Activated CD4-positive, alpha-beta T cell treated with anti-CD3 and anti-CD28 coated beads, Interleukin-2, amount 50 U/mL, for 24 hours (primary cell): ENCODE measurements at regions not wholly inside any gene's neighbourhood (a gene's known extent, or its start where the extent isn't known, plus 50 kb on each side); places are given as distances from the start of the nearest gene placed in this dataset.
"Not testable (repeated sequence)": the region's sequence is repeated elsewhere in the genome, so short reads cannot be mapped to it uniquely, and the experiment has no call there.

ENCODE experiments used
- DNase-seq, 2 donors: peaks; one replicate each; pipeline ENCODE4 v3.0.0-alpha.2; 2020; ENCODE audit warnings: low read depth in 1 of 2, low spot score in 1 of 2

DNA sequence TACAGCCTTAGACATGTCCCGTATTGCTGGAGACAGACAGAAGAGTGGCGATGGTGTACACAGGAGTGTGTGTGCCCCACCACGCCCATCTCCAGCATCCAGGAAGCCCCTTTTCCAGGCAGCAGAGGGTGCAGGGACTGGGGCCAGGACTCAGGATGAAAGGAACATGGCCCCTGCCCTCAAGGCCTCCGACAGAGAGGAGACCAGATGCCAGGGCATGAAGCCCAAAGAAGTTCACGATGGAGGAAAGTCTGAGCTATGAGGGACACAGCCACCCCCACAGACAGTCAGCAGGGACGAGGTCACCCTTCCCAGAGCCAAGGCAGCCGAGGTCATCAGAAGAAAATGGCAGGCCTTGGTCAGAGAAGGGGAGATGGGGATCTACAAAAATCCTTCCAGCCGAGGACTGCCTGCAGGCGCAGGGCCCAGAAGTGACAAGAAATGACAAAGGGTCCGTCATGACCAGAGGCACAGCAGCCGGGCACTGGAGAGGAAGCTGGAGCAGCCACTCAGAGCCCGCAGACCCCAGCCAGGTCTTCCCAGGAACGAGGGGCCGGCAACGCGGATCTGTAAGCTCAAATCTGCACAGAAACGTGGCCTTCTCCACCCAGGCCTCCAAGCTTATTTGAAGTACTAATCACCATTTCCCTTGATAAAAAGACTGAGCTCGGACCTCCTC lies 78.7 kb upstream of the PPP2R2D start:
- DNase-seq: no peak

DNA sequence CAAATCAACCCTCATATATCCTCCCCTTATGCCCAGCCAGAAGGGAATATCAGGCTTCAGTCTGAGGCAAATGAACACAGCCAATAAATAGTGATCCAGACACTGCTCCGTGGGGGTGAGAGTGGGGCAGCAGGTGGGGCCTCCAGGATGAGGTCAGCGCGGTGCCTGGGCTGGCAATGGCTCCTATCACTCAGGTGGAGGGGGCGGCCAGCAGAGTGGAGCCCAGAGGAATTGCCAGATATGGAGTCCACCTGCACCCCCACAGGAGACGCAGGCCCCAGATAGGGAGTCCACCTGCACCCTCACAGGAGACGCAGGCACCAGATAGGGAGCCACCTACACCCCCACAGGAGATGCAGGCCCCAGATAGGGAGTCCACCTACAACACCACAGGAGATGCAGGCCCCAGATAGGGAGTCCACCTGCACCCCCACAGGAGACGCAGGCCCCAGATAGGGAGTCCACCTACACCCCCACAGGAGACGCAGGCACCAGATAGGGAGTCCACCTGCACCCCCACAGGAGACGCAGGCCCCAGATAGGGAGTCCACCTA lies 78.0 kb upstream of the PPP2R2D start:
- no peak for DNase-seq

DNA sequence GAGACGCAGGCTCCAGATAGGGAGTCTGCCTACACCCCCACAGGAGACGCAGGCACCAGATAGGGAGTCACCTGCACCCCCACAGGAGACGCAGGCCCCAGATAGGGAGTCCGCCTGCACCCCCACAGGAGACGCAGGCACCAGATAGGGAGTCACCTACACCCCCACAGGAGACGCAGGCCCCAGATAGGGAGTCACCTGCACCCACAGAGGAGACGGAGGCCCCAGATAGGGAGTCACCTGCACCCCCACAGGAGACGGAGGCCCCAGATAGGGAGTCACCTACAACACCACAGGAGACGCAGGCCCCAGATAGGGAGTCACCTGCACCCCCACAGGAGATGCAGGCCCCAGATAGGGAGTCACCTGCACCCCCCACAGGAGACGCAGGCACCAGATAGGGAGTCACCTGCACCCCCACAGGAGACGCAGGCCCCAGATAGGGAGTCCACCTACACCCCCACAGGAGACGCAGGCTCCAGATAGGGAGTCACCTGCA lies 77.2 kb upstream of the PPP2R2D start:
- DNase-seq: not testable (repeated sequence)

GRCh38 chr10:131824371-131825149 lies 76.2 kb upstream of the PPP2R2D start:
- DNase-seq: no peak

- no peak for DNase-seq
Measured at GRCh38 chr10:131825150-131825848, 75.5 kb upstream of the PPP2R2D start.

- no peak for DNase-seq
Measured at GRCh38 chr10:131825960-131826650, 74.7 kb upstream of the PPP2R2D start.

DNA sequence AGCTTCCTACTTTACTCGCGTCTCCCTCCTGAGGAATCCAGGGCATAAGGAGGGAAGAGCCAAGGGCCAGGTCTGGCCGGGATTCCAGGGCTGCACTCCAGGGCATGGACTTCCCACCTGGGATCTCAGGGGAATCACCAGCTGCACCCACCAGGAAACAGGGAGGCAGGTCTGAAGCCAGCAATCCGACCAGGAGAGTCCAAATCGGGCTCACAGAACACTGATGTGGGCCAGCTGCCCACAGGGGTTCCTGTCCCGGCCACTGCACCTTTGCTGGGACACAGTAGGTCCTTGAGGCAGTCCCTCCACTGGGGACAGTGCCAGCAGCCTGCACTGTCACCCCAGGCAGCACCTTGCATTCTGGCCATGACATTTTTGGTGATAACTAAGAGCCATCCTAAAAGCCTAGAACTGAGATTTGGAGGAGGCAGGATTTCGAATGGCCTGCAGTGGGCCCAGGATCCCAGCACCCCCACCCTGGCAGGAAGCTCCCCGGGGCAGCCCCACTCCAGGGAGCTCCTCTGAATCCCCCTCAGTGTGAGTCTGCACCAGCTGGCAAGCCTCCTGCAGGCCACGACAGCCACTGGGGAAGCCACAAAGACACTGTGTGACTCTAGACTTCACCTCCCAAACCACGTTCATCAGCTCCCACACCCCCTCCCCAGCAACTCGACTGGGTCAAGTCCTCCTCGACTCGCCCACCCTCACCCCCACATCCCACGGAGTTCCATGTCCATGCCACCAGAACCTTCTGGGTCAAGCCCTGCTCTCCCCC lies 71.5 kb upstream of the PPP2R2D start:
- no peak for DNase-seq

GRCh38 chr10:131830446-131831130 lies 70.2 kb upstream of the PPP2R2D start:
- no peak for DNase-seq

DNA sequence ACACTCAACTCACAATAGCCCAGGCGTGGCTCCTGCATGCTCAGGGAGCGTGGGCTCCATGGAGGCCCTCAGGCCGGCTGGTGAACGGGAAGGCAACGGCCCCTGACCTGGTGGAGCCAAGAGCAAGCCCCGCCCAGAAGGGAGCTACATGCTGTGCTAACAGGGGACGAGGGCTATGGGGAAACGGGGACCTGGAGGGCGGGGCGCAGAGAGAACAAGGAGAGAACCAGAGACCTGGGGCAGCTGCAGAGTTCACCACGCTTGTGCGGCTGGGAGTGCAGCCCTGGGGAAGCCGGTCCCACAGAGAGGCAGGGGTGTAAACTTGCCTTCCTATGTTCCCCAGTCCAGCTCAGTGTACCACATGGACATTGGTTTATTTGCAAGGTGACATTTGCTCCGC lies 69.2 kb upstream of the PPP2R2D start:
- no peak for DNase-seq

DNA sequence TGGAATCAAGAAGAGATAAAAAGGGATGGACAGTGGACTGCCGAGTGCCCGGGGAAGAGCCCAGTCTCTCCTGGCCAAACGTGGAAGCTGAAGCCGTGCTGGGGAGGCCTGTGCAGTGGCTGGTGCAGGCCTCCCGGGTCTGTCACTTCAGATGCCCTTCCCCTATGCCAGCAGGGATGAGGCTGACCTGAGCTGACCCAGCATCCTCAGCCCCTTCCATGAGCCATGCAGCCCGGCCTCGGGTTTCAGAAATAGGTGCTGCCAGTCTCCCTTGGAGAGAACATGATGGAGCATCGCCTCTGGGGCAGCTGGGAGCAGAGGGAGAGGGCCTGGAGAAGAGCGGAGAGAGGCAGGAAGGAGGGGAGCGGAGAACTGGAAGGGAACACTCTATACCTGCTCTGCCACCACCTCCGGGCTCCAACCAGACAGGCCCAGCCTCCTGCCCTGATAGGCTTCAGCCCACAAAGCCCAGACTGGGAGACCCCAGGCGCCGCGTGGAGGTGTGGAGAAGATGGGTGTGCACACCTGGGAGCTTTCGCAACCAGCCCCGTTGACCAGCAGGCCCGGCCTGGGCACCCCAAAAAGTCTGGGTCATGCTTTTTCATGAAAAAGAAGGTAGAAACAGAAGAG lies 68.6 kb upstream of the PPP2R2D start:
- no peak for DNase-seq

DNA sequence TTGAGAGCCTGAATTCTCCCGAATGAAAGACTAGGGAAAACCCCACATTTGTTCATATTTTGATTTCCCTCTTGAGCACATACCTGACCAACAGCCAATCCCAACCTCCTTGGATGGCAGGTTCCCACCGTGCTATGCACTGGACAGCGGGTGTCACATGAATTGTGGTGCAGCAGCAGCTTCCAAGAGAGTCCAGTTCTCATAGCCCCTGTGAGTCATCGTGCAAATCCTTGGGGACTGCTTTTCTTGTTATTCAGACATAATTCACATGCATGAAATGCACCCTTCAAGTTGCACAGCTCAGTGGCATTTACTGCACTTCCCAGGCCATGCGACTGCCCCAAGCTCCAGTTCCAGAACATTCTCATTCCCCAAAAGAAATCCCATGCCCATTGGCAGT lies 67.8 kb upstream of the PPP2R2D start:
- no peak for DNase-seq

DNA sequence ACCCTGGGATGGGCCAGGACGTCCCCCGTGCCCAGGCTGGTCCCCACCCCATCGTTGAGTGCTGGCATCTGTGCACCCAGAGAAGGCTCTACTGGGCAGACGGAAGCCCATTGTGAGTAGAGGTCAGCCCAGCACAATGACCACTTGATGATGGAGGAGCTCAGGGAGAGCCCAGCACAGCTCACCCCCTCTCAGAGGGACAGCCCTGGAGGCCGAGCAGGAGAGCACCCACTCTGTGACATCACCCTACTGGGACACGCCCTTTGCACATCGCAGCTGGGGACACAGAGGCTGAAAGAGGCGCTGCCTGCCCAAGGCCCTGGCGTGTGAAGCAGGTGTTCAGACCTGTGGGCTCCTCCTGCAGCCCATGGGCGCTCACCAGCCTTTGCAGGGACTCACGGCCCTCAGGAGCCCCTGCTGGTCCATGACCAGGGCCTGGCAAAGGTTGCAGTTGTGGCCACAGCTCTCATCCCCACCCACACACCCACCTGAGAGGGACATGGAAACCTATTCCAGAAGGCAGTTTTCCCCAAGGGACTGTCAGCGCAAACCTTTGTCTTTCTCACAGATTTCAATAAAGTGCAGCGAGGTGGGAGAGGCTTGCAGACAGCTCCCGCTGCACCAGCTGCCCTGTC lies 67.2 kb upstream of the PPP2R2D start:
- no peak for DNase-seq

DNA sequence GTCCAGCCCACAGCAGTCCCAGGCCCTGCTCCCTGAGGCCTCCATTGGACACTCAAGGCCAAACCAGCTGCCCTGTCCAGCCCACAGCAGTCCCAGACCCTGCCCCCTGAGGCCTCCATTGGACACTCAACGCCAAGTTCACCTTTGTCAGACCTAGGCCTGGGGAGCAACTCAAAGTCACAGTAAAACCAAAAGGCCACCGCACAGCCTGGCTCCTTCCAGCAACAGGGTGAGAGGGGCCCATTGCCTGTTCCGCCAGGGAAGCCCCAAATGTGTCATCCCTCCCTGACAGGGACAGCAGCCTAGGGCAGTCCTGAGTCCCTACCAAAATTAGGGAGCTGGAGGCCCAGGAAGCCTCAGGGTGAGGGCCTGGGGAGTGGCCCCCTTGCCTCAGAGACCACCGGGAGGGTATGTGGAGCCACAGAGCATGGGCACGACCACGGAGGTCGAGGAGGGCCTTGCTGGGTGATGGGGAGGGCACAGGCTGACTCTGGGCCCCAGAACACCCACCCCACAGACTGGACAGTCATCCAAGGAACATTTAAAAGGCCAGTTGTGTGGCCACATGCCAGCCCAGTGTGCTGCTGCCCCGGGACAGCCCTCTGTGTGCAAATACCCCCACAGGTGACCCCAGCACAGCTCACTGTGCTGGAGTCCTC lies 66.5 kb upstream of the PPP2R2D start:
- no peak for DNase-seq

DNA sequence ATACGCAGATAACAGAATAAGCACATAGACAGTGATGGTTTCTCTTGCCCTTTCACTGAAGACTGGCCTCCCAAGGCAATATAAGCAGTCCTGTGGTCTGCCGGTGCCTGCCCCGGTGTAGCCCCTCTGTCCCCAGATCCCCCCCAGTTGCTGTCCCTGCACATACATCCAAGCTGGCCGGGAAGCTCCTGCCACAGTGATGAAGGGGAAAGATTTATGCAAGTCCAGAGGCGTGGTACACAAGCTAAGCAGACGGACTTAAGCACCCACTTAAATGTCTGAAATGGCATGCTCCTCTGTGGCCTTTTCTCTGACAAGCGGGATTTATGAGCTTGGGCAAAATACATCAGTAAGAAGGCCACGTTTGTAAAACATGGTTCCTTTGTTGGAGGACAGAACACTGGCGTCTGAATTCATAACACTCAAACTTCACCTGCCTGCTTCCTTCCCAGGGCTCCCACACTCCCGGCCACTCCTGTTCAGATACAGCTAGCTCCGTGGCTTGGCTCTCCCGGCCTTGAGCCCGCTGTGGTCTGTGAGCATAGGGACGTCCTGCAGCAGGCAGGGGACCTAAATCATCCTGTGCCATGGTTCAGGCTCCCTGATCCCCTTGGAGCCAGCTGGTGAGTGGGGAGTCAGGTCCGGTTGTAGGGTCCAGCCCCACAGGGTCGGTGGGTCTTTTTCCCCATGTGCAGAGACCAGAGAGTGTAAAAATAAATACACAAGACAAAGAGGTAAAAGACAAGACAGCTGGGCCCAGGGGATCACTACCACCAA lies 61.7 kb upstream of the PPP2R2D start:
- DNase-seq: no peak

DNA sequence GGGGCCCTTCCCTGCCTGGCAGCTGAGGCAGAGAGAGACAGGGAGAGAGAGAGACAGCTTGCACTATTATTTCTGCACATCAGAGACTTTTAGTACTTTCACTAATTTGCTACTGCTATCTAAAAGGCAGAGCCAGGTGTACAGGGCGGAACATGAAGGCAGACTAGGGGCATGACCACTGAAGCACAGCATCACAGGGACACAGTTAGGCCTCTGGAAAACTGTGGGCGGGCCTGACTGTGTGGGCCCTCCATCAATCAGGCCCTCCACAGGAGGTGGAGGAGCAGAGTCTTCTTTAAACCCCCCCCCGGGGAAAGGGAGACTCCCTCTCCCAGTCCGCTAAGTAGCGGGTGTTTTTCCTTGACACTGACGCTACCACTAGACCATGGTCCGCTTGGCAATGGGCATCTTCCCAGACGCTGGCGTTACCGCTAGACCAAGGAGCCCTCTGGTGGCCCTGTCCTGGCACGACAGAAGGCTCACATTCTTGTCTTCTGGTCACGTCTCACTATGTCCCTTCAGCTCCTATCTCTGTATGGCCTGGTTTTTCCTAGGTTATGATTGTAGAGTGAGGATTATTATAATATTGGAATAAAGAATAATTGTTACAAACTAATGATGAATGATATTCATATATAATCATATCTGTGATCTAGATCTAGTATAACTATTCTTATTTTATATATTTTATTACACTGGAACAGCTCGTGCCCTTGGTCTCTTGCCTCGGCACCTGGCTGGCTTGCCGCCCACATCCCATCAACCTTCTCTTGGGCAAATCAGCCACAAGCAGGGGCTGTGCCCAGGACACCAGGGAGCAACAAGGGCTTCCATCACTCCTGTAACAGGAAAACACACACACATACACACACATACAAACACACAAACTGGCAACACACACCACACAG lies 60.7 kb upstream of the PPP2R2D start:
- not testable (repeated sequence) for DNase-seq

- no peak for DNase-seq
Measured at GRCh38 chr10:131840788-131841118, 60.1 kb upstream of the PPP2R2D start.
